ENCODE measurements at regions not wholly inside any gene's neighbourhood (a gene's known extent, or its start where the extent isn't known, plus 50 kb on each side); places are given as distances from the start of the nearest gene placed in this dataset.
"Not testable (repeated sequence)": the region's sequence is repeated elsewhere in the genome, so short reads cannot be mapped to it uniquely, and the experiment has no call there.

GRCh38 chr3:160098926-160099626, 110.4 kb downstream of the IL12A start:
- DNase-seq = no peak
- ChIA-PET CTCF (no interaction called here), POLR2A (no interaction called here)
- no peak overlapping the region for H3K4me3 Mint-ChIP-seq
- no peaks in the 10 kb centered on the region for H3K9me3 ChIP-seq (ENCODE audit: low read length)
- no peaks in the 10 kb centered on the region for H3K9me3 Mint-ChIP-seq
- H3K27ac ChIP-seq (ENCODE audit: low read depth, low read length) = no peak overlapping the region
- no peaks in the 10 kb centered on the region for H3K4me1 Mint-ChIP-seq
- no peaks in the 10 kb centered on the region for H3K27me3 ChIP-seq (ENCODE audit: insufficient read depth, low read length, poor library complexity, severe bottlenecking)
- H3K27me3 Mint-ChIP-seq = peaks cover 5 to 25% of the 10 kb centered on the region in 2 donors
- no peak overlapping the region for H3K4me3 ChIP-seq (ENCODE audit: low read length)
- no peak overlapping the region for H3K27ac Mint-ChIP-seq
- H3K36me3 Mint-ChIP-seq = no peaks in the 10 kb centered on the region
- no peaks in the 10 kb centered on the region for H3K4me1 ChIP-seq (ENCODE audit: insufficient read depth, low read length)
- H3K36me3 ChIP-seq (ENCODE audit: insufficient read depth, low read length) = no peaks in the 10 kb centered on the region

- H3K27me3 Mint-ChIP-seq = peaks cover 5 to 25% of the 10 kb centered on the region in 2 donors
- Histone ChIP-seq H3K4me1 (ENCODE audit: insufficient read depth, low read length) (no peaks in the 10 kb centered on the region), H3K4me3 (ENCODE audit: low read length) (no peak overlapping the region), H3K36me3 (ENCODE audit: insufficient read depth, low read length) (no peaks in the 10 kb centered on the region), H3K27me3 (ENCODE audit: insufficient read depth, low read length, poor library complexity, severe bottlenecking) (no peaks in the 10 kb centered on the region), H3K9me3 (ENCODE audit: low read length) (no peaks in the 10 kb centered on the region), H3K27ac (ENCODE audit: low read depth, low read length) (no peak overlapping the region)
- no peaks in the 10 kb centered on the region for H3K36me3 Mint-ChIP-seq
- H3K4me3 Mint-ChIP-seq = no peak overlapping the region
- ChIA-PET POLR2A (no interaction called here), CTCF (no interaction called here)
- no peak overlapping the region for H3K27ac Mint-ChIP-seq
- DNase-seq = no peak
- no peaks in the 10 kb centered on the region for H3K9me3 Mint-ChIP-seq
- no peaks in the 10 kb centered on the region for H3K4me1 Mint-ChIP-seq
Observed at GRCh38 chr3:160099834-160100233, 111.2 kb downstream of the IL12A start.

DNA sequence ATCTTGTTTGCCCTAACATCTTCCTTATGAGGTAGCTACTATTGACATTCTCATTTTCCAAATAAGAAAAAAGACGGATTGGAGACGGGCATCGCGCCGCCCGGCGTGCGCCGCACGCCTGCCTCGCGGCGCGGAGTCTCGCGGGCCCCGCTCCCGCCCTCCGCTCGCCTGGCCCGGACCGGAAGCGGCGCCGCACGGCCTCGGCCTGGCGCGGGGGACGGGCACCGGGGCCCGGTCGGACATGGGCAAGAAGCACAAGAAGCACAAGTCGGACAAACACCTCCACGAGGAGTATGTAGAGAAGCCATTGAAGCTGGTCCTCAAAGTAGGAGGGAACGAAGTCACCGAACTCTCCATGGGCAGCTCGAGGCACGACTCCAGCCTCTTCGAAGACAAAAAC, 112.0 kb downstream of the IL12A start:
- H3K36me3 Mint-ChIP-seq = no peaks in the 10 kb centered on the region
- no peaks in the 10 kb centered on the region for H3K4me1 Mint-ChIP-seq
- H3K27ac Mint-ChIP-seq = no peak overlapping the region
- no peak overlapping the region for H3K4me3 Mint-ChIP-seq
- H3K4me1 ChIP-seq (ENCODE audit: insufficient read depth, low read length) = no peaks in the 10 kb centered on the region
- no peaks in the 10 kb centered on the region for H3K27me3 ChIP-seq (ENCODE audit: insufficient read depth, low read length, poor library complexity, severe bottlenecking)
- ChIA-PET CTCF (no interaction called here), POLR2A (no interaction called here)
- H3K9me3 ChIP-seq (ENCODE audit: low read length) = no peaks in the 10 kb centered on the region
- H3K36me3 ChIP-seq (ENCODE audit: insufficient read depth, low read length) = no peaks in the 10 kb centered on the region
- DNase-seq = no peak
- H3K9me3 Mint-ChIP-seq = no peaks in the 10 kb centered on the region
- H3K27ac ChIP-seq (ENCODE audit: low read depth, low read length) = no peak overlapping the region
- no peak overlapping the region for H3K4me3 ChIP-seq (ENCODE audit: low read length)
- H3K27me3 Mint-ChIP-seq = peaks cover 5 to 25% of the 10 kb centered on the region in 2 donors

- H3K4me1 ChIP-seq (ENCODE audit: insufficient read depth, low read length); H3K36me3 Mint-ChIP-seq; H3K4me1 Mint-ChIP-seq; H3K36me3 ChIP-seq (ENCODE audit: insufficient read depth, low read length); H3K27ac Mint-ChIP-seq; H3K9me3 Mint-ChIP-seq; CTCF ChIA-PET; H3K9me3 ChIP-seq (ENCODE audit: low read length); DNase-seq; H3K27me3 ChIP-seq (ENCODE audit: insufficient read depth, low read length, poor library complexity, severe bottlenecking); H3K4me3 ChIP-seq (ENCODE audit: low read length); H3K27ac ChIP-seq (ENCODE audit: low read depth, low read length); POLR2A ChIA-PET; H3K4me3 Mint-ChIP-seq: not testable (repeated sequence)
- peaks cover 5 to 25% of the 10 kb centered on the region in 2 donors for H3K27me3 Mint-ChIP-seq
Observed at GRCh38 chr3:160102001-160102400, 113.4 kb downstream of the IL12A start.

DNA sequence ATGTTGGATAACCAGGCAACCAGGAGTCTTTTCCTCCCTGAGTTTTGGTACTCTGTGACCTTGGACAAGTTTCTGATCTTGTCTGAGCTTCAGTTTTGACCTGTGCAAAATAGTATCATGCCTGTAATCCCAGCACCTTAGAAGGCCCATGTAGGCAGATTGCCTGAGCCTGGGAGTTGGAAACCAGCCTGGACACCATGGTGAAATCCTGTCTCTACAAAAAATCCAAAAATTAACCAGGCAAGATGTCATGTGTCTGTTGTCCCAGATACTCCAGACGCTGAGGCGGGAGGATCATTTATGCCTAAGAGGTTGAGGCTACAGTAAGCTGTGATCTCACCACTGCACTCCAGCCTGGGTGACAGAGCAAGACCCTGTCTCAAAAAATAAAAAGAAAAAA, 114.8 kb downstream of the IL12A start:
- no peak for DNase-seq
- Mint-ChIP-seq H3K4me1 (no peaks in the 10 kb centered on the region), H3K36me3 (no peaks in the 10 kb centered on the region), H3K9me3 (no peaks in the 10 kb centered on the region), H3K27me3 (peaks cover 5 to 25% of the 10 kb centered on the region in 2 donors), H3K27ac (no peak overlapping the region), H3K4me3 (no peak overlapping the region)
- H3K27me3 ChIP-seq (ENCODE audit: insufficient read depth, low read length, poor library complexity, severe bottlenecking) = no peaks in the 10 kb centered on the region
- H3K27ac ChIP-seq (ENCODE audit: low read depth, low read length) = no peak overlapping the region
- no peaks in the 10 kb centered on the region for H3K36me3 ChIP-seq (ENCODE audit: insufficient read depth, low read length)
- CTCF ChIA-PET = no interaction called here
- no peak overlapping the region for H3K4me3 ChIP-seq (ENCODE audit: low read length)
- no peaks in the 10 kb centered on the region for H3K9me3 ChIP-seq (ENCODE audit: low read length)
- POLR2A ChIA-PET = no interaction called here
- no peaks in the 10 kb centered on the region for H3K4me1 ChIP-seq (ENCODE audit: insufficient read depth, low read length)

- Histone ChIP-seq H3K27ac (ENCODE audit: low read depth, low read length) (no peak overlapping the region), H3K27me3 (ENCODE audit: insufficient read depth, low read length, poor library complexity, severe bottlenecking) (no peaks in the 10 kb centered on the region), H3K9me3 (ENCODE audit: low read length) (no peaks in the 10 kb centered on the region), H3K36me3 (ENCODE audit: insufficient read depth, low read length) (no peaks in the 10 kb centered on the region), H3K4me3 (ENCODE audit: low read length) (no peak overlapping the region), H3K4me1 (ENCODE audit: insufficient read depth, low read length) (no peaks in the 10 kb centered on the region)
- Mint-ChIP-seq H3K4me3 (no peak overlapping the region), H3K36me3 (no peaks in the 10 kb centered on the region), H3K27ac (no peak overlapping the region), H3K9me3 (no peaks in the 10 kb centered on the region), H3K27me3 (peaks cover 10 to 18% of the 10 kb centered on the region in 2 donors), H3K4me1 (no peaks in the 10 kb centered on the region)
- DNase-seq = no peak
- POLR2A ChIA-PET = no interaction called here
- CTCF ChIA-PET = no interaction called here
Observed at GRCh38 chr3:160105907-160106584, 117.4 kb downstream of the IL12A start.

GRCh38 chr3:160106905-160107861, 118.0 kb upstream of the C3orf80 start:
- no peak for DNase-seq
- Mint-ChIP-seq H3K4me3 (no peak overlapping the region), H3K27ac (no peak overlapping the region), H3K4me1 (no peaks in the 10 kb centered on the region), H3K27me3 (peaks cover 7 to 12% of the 10 kb centered on the region in 2 donors), H3K36me3 (no peaks in the 10 kb centered on the region), H3K9me3 (no peaks in the 10 kb centered on the region)
- POLR2A ChIA-PET = no interaction called here
- CTCF ChIA-PET = no interaction called here
- Histone ChIP-seq H3K36me3 (ENCODE audit: insufficient read depth, low read length) (no peaks in the 10 kb centered on the region), H3K27me3 (ENCODE audit: insufficient read depth, low read length, poor library complexity, severe bottlenecking) (no peaks in the 10 kb centered on the region), H3K4me1 (ENCODE audit: insufficient read depth, low read length) (no peaks in the 10 kb centered on the region), H3K4me3 (ENCODE audit: low read length) (no peak overlapping the region), H3K9me3 (ENCODE audit: low read length) (no peaks in the 10 kb centered on the region), H3K27ac (ENCODE audit: low read depth, low read length) (no peak overlapping the region)

DNA sequence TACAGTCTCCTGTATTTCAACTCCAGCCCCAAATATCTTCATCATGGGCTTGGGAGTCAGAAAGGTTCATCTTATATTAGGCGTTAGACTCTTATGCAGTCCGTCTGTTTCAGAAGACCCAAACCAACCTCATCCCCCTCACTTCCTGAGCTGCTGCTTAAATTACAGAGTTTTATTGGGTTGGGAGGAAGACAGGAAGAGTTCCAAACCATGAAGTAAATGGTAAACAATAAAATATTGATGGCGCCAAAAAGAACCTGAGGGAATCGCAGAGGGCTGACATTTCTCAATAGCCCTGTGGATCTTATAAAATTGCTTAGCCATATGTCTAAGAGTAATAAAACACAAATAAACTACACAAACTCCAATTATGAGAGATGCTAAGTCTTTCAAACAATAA, 116.9 kb upstream of the C3orf80 start:
- Histone ChIP-seq H3K4me3 (ENCODE audit: low read length) (no peak overlapping the region), H3K27me3 (ENCODE audit: insufficient read depth, low read length, poor library complexity, severe bottlenecking) (no peaks in the 10 kb centered on the region), H3K4me1 (ENCODE audit: insufficient read depth, low read length) (no peaks in the 10 kb centered on the region), H3K9me3 (ENCODE audit: low read length) (no peaks in the 10 kb centered on the region), H3K36me3 (ENCODE audit: insufficient read depth, low read length) (no peaks in the 10 kb centered on the region), H3K27ac (ENCODE audit: low read depth, low read length) (no peak overlapping the region)
- peaks cover 6 to 19% of the 10 kb centered on the region in 2 donors for H3K27me3 Mint-ChIP-seq
- ChIA-PET CTCF (no interaction called here), POLR2A (no interaction called here)
- H3K9me3 Mint-ChIP-seq = no peaks in the 10 kb centered on the region
- no peaks in the 10 kb centered on the region for H3K36me3 Mint-ChIP-seq
- DNase-seq = no peak
- no peaks in the 10 kb centered on the region for H3K4me1 Mint-ChIP-seq
- H3K27ac Mint-ChIP-seq = no peak overlapping the region
- no peak overlapping the region for H3K4me3 Mint-ChIP-seq

Measured in CD8-positive, alpha-beta memory T cell (primary cell).